GM19455 (cell line): ENCODE measurements at regions not wholly inside any gene's neighbourhood (a gene's known extent, or its start where the extent isn't known, plus 50 kb on each side); places are given as distances from the start of the nearest gene placed in this dataset.
"Not testable (repeated sequence)": the region's sequence is repeated elsewhere in the genome, so short reads cannot be mapped to it uniquely, and the experiment has no call there.

Experiments
- ATAC-seq: cut with Tn5 transposase; IDR thresholded peaks from one replicate; pipeline ENCODE4 v1.9.1; 2021; ENCODE audit not compliant: unreplicated experiment

- ATAC-seq: no peak
Measured at GRCh38 chr4:96390404-96390803, 550.5 kb downstream of the PDHA2 start.

GRCh38 chr4:96395747-96396146 is 555.9 kb downstream of the PDHA2 start:
- no peak for ATAC-seq

- no peak for ATAC-seq
Measured at GRCh38 chr4:96406742-96407141, 566.8 kb downstream of the PDHA2 start.

GRCh38 chr4:96407225-96407624 is 567.3 kb downstream of the PDHA2 start:
- no peak for ATAC-seq

- ATAC-seq: no peak
Measured at GRCh38 chr4:96407738-96408463, 568.0 kb downstream of the PDHA2 start.

GRCh38 chr4:96414853-96415252 is 575.0 kb downstream of the PDHA2 start:
- ATAC-seq: not testable (repeated sequence)

- ATAC-seq: no peak
Measured at GRCh38 chr4:96429657-96430056, 589.8 kb downstream of the PDHA2 start.

- no peak for ATAC-seq
Measured at GRCh38 chr4:96431094-96431493, 591.2 kb downstream of the PDHA2 start.

GRCh38 chr4:96448315-96448872 is 608.5 kb downstream of the PDHA2 start:
- no peak for ATAC-seq

- ATAC-seq: no peak
Measured at GRCh38 chr4:96455045-96455720, 615.3 kb downstream of the PDHA2 start.

GRCh38 chr4:96458031-96458430 is 618.1 kb downstream of the PDHA2 start:
- ATAC-seq: not testable (repeated sequence)

- no peak for ATAC-seq
Measured at GRCh38 chr4:96459105-96459504, 619.2 kb downstream of the PDHA2 start.

GRCh38 chr4:96465834-96466233 is 625.9 kb downstream of the PDHA2 start:
- ATAC-seq: no peak

GRCh38 chr4:96471956-96472867 is 632.3 kb downstream of the PDHA2 start:
- no peak for ATAC-seq

- no peak for ATAC-seq
Measured at GRCh38 chr4:96473246-96473645, 633.4 kb downstream of the PDHA2 start.

GRCh38 chr4:96483308-96484030 is 643.6 kb downstream of the PDHA2 start:
- no peak for ATAC-seq

- ATAC-seq: no peak
Measured at GRCh38 chr4:96486563-96486962, 646.7 kb downstream of the PDHA2 start.

- no peak for ATAC-seq
Measured at GRCh38 chr4:96497621-96498020, 657.7 kb downstream of the PDHA2 start.

GRCh38 chr4:96504386-96504785 is 664.5 kb downstream of the PDHA2 start:
- ATAC-seq: no peak

- ATAC-seq: no peak
Measured at GRCh38 chr4:96509039-96509741, 669.3 kb downstream of the PDHA2 start.
